Nephron (organoid): ENCODE measurements at regions not wholly inside any gene's neighbourhood (a gene's known extent, or its start where the extent isn't known, plus 50 kb on each side); places are given as distances from the start of the nearest gene placed in this dataset.

Experiments used
- H3K27ac Mint-ChIP-seq, 3 experiments: 2 replicates each; pipeline ENCODE4 v1.8.0; 2020; ENCODE audit warnings: mixed read lengths in 3 of 3, mild to moderate bottlenecking in 2 of 3, moderate library complexity in 1 of 3
- H3K27me3 Mint-ChIP-seq: 2 replicates; pipeline ENCODE4 v1.8.0; 2021; ENCODE audit warnings: low read depth, mild to moderate bottlenecking, moderate library complexity, mixed read lengths
- H3K36me3 Mint-ChIP-seq: 2 replicates; pipeline ENCODE4 v1.8.0; 2020; ENCODE audit warnings: low read depth, mixed read lengths
- H3K4me1 Mint-ChIP-seq: 2 replicates; pipeline ENCODE4 v1.8.0; 2020; ENCODE audit warnings: mixed read lengths
- H3K4me3 Mint-ChIP-seq, 3 experiments: 2 replicates each; pipeline ENCODE4 v1.8.0; 2020; ENCODE audit warnings: mild to moderate bottlenecking in 3 of 3, mixed read lengths in 3 of 3, moderate library complexity in 2 of 3
- H3K9me3 Mint-ChIP-seq: 2 replicates; pipeline ENCODE4 v1.8.0; 2020; ENCODE audit warnings: mixed read lengths
- CTCF ChIP-seq, 3 experiments: fragments of 200-600 bp; sonication (generic); IDR thresholded peaks; one replicate each; pipeline ENCODE4 v1.5.0; 2021; ENCODE audit warnings: antibody characterized with exemption in 3 of 3; ENCODE audit not compliant: unreplicated experiment in 3 of 3

DNA sequence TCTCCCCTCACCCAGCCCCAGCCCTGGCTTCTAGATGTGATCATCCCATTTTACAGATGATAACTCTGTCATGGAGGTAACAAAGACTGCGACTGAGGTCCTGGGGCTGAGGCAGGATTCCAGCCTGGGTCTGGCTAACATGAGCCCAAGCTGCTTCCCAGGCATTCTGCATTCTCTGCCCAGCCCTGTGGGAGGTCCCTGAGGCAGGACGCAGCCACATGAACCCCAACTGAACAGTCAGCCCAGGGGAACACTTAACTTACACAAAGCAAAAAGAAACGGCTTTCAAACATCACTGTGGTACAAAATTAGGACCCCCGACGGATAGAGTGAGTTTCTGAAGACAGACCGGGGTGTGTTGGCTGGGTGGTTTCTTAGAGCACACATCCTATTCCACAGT, 135.3 kb downstream of the ACKR3 start:
- H3K27ac Mint-ChIP-seq: no peak overlapping the region
- H3K9me3 Mint-ChIP-seq: no peaks in the 10 kb centered on the region
- TF ChIP-seq CTCF (IDR thresholded peaks at IDR 0.05; ENCODE audit: unreplicated experiment in 3 of 3): no peak
- peaks cover 26% of the 10 kb centered on the region for H3K27me3 Mint-ChIP-seq
- no peak overlapping the region for H3K4me3 Mint-ChIP-seq
- H3K4me1 Mint-ChIP-seq: no peaks in the 10 kb centered on the region
- peaks cover 5% of the 10 kb centered on the region for H3K36me3 Mint-ChIP-seq

DNA sequence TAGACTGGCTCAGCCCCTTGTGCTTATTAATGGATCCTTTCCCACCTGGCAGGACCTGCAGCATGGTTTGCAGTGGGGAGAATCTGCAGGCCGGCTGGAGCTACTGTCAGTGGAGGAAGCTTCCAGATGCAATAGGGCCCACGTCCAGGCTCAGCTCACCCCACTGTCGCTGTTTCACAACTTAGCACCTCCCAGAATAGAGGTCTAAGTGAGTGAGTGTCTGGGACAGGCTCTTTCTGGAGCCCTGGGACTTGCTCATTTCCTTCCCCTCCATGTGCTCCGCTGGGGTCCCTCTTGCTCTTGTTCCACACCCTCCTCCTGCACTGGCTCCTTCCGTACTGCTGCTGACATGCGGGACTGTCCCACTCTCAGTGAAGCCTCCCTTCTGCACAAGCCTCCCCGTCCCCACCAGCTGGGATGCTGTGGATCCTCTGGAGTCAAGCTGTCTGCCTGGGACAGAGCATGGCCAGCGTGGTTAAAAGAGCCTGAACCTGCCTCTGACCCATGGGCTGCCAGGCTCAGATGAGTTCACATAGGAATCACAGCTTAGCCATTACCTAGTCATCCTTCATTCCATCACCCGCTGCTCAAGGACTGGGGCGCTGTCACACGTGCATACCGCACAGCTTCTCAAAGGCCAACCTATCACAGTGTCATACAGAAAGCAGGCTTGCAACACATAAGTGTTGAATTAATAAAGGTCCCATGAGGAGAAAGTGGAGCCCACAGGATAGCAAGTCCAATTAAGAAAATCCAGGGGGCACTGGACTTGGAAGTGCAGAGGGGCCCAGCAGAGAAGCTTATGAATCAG, 135.9 kb downstream of the ACKR3 start:
- no peak for TF ChIP-seq CTCF (IDR thresholded peaks at IDR 0.05; ENCODE audit: unreplicated experiment in 3 of 3)
- Mint-ChIP-seq H3K27me3 (peaks cover 26% of the 10 kb centered on the region), H3K9me3 (no peaks in the 10 kb centered on the region), H3K4me3 (no peak overlapping the region), H3K4me1 (no peaks in the 10 kb centered on the region), H3K27ac (no peak overlapping the region), H3K36me3 (peaks cover 5% of the 10 kb centered on the region)

DNA sequence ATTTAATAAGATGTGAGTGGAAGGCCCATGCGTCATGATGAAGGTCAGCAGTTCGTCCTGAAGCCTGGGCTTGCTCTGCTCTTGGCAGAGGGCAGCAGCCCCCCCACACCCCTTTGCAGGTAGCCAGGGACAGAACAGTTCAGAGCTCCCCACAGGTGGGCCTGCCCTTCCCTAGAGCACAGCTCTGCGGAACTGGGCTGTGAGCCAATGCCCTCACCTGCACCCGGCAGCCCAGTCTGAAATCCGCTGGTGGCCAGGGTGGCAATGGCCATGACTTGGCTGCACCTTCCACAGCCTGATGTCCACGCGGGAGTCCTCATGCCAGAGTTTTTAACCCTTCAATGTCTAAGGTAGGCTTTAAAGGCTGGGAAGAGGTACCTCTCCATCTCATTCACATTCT, 136.7 kb downstream of the ACKR3 start:
- Mint-ChIP-seq H3K9me3 (no peaks in the 10 kb centered on the region), H3K27me3 (peaks cover 21% of the 10 kb centered on the region), H3K27ac (no peak overlapping the region), H3K36me3 (peaks cover 5% of the 10 kb centered on the region), H3K4me3 (no peak overlapping the region), H3K4me1 (no peaks in the 10 kb centered on the region)
- no peak for TF ChIP-seq CTCF (IDR thresholded peaks at IDR 0.05; ENCODE audit: unreplicated experiment in 3 of 3)

DNA sequence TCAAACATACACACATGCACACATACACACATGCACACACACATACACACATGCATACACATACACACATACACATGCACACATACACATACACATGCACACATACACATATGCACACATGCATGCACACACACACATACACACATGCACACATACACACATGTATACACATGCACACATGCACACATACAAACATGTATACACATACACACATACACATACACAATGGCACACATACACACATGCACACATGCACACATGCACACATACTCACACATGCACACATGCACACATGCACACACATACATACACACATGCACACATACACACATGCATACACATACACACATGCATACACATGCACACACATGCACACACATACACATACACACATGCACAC, 137.2 kb downstream of the ACKR3 start:
- H3K4me3 Mint-ChIP-seq: no peak overlapping the region
- peaks cover 18% of the 10 kb centered on the region for H3K27me3 Mint-ChIP-seq
- H3K4me1 Mint-ChIP-seq: no peaks in the 10 kb centered on the region
- no peaks in the 10 kb centered on the region for H3K9me3 Mint-ChIP-seq
- peaks cover 5% of the 10 kb centered on the region for H3K36me3 Mint-ChIP-seq
- no peak overlapping the region for H3K27ac Mint-ChIP-seq
- TF ChIP-seq CTCF (IDR thresholded peaks at IDR 0.05; ENCODE audit: unreplicated experiment in 3 of 3): no peak

DNA sequence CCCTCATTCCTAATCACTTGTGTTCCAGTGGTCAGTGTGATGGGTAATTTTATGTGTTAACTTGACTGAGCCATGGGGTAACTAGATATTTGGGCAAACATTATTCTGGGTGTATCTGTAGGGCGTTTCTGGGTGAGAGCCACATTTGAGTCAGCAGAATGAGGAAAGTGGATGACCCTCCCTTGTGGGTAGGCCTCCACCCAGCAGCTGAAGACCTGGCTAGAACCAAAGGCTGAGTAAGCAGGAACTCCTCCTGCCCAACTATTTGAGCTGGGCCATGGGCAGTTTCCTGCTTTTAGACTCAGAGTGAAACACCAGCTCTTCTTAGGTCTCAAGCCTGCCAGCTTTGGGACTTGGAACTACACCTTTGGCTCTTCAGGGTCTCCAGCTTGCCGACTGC, 141.8 kb downstream of the ACKR3 start:
- Mint-ChIP-seq H3K27ac (no peak overlapping the region), H3K4me1 (peaks cover 26% of the 10 kb centered on the region), H3K27me3 (peaks cover 26% of the 10 kb centered on the region), H3K9me3 (no peaks in the 10 kb centered on the region), H3K36me3 (peaks cover 5% of the 10 kb centered on the region), H3K4me3 (no peak overlapping the region)
- no peak for TF ChIP-seq CTCF (IDR thresholded peaks at IDR 0.05; ENCODE audit: unreplicated experiment in 3 of 3)

DNA sequence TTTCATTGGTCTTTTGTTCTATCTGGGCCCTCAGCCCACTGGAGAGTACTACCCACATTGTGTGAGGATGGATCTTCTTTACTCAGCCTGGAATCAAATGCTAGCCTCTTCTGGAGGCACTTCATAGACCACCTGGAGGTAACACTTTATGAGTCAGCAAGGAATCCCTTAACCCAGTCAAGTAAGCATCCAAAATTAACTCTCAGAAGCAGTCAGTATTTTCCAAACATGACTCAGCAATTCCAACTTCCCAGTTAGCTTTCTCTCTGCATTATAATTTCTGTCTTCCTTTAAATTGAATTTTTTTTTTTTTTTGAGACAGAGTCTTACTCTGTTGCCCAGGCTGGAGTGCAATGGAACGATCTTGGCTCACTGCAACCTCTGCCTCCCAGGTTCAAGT, 142.7 kb downstream of the ACKR3 start:
- Mint-ChIP-seq H3K36me3 (no peaks in the 10 kb centered on the region), H3K9me3 (no peaks in the 10 kb centered on the region), H3K4me3 (no peak overlapping the region), H3K27ac (peak overlapping the region in 1 of 3 experiments; percentile 75), H3K4me1 (peaks cover 26% of the 10 kb centered on the region), H3K27me3 (peaks cover 23% of the 10 kb centered on the region)
- no peak for TF ChIP-seq CTCF (IDR thresholded peaks at IDR 0.05; ENCODE audit: unreplicated experiment in 3 of 3)
